ENCODE measurements at regions not wholly inside any gene's neighbourhood (a gene's known extent, or its start where the extent isn't known, plus 50 kb on each side); places are given as distances from the start of the nearest gene placed in this dataset.
A peak's percentile ranks its signal among the peaks of the same experiment; 100 is the strongest.

GRCh38 chr6:133674661-133675060, 214.3 kb upstream of the TCF21 start:
- H3K4me2 ChIP-seq (ENCODE audit: extremely low read depth, insufficient read depth, low read length) = no peak overlapping the region
- no peaks in the 10 kb centered on the region for H4K20me1 ChIP-seq (ENCODE audit: control insufficient read depth, extremely low read depth, insufficient read depth, low read length)
- TF ChIP-seq EZH2 (IDR thresholded peaks at IDR 0.05; ENCODE audit: low read length, missing control alignments) = no peak
- TF ChIP-seq CTCF (conservative IDR thresholded peaks at IDR 0.05 in 1 of 2, IDR thresholded peaks at IDR 0.05 in 1 of 2; ENCODE audit: low read depth in 1 of 2, low read length in 2 of 2) = no peak
- DNase-seq (ENCODE audit: low read depth in 2 of 2) = no peak
- H3K79me2 ChIP-seq (ENCODE audit: control insufficient read depth, insufficient read depth, low read length) = no peaks in the 10 kb centered on the region
- H3K9ac ChIP-seq (ENCODE audit: insufficient read depth, low read length) = no peak overlapping the region
- H3K4me1 ChIP-seq (ENCODE audit: control insufficient read depth, extremely low read depth, insufficient read depth, low read length) = no peaks in the 10 kb centered on the region
- H2AFZ ChIP-seq (ENCODE audit: low read length) = no peak overlapping the region
- no peak overlapping the region for H3K4me3 ChIP-seq (replicated peaks in 1 of 4; ENCODE audit: control extremely low read depth in 1 of 4, insufficient read depth in 1 of 4, low read depth in 3 of 4, low read length in 4 of 4)
- H3K36me3 ChIP-seq (ENCODE audit: control insufficient read depth, insufficient read depth, low read length) = no peaks in the 10 kb centered on the region
- H3K27ac ChIP-seq (ENCODE audit: insufficient read depth, low read length) = no peak overlapping the region
- H3K27me3 ChIP-seq (ENCODE audit: control insufficient read depth, insufficient read depth, low read length) = no peaks in the 10 kb centered on the region
- no peaks in the 10 kb centered on the region for H3K9me3 ChIP-seq (ENCODE audit: control insufficient read depth, insufficient read depth, low read depth, low read length)

GRCh38 chr6:133680994-133681393, 207.9 kb upstream of the TCF21 start:
- Histone ChIP-seq H3K27ac (ENCODE audit: insufficient read depth, low read length) (no peak overlapping the region), H3K4me3 (replicated peaks in 1 of 4; ENCODE audit: control extremely low read depth in 1 of 4, insufficient read depth in 1 of 4, low read depth in 3 of 4, low read length in 4 of 4) (no peak overlapping the region), H3K36me3 (ENCODE audit: control insufficient read depth, insufficient read depth, low read length) (no peaks in the 10 kb centered on the region), H4K20me1 (ENCODE audit: control insufficient read depth, extremely low read depth, insufficient read depth, low read length) (no peaks in the 10 kb centered on the region), H3K79me2 (ENCODE audit: control insufficient read depth, insufficient read depth, low read length) (no peaks in the 10 kb centered on the region), H3K9me3 (ENCODE audit: control insufficient read depth, insufficient read depth, low read depth, low read length) (no peaks in the 10 kb centered on the region), H3K9ac (ENCODE audit: insufficient read depth, low read length) (no peak overlapping the region), H2AFZ (ENCODE audit: low read length) (no peak overlapping the region), H3K27me3 (ENCODE audit: control insufficient read depth, insufficient read depth, low read length) (no peaks in the 10 kb centered on the region), H3K4me1 (ENCODE audit: control insufficient read depth, extremely low read depth, insufficient read depth, low read length) (peaks cover 3% of the 10 kb centered on the region), H3K4me2 (ENCODE audit: extremely low read depth, insufficient read depth, low read length) (no peak overlapping the region)
- TF ChIP-seq EZH2 (IDR thresholded peaks at IDR 0.05; ENCODE audit: low read length, missing control alignments) (no peak), CTCF (conservative IDR thresholded peaks at IDR 0.05 in 1 of 2, IDR thresholded peaks at IDR 0.05 in 1 of 2; ENCODE audit: low read depth in 1 of 2, low read length in 2 of 2) (no peak)
- DNase-seq (ENCODE audit: low read depth in 2 of 2) = no peak

- no peaks in the 10 kb centered on the region for H3K27me3 ChIP-seq (ENCODE audit: control insufficient read depth, insufficient read depth, low read length)
- no peaks in the 10 kb centered on the region for H3K36me3 ChIP-seq (ENCODE audit: control insufficient read depth, insufficient read depth, low read length)
- DNase-seq (ENCODE audit: low read depth in 2 of 2) = peak in 1 of 2 donors; percentile 8
- H3K4me2 ChIP-seq (ENCODE audit: extremely low read depth, insufficient read depth, low read length) = no peak overlapping the region
- no peak for TF ChIP-seq CTCF (conservative IDR thresholded peaks at IDR 0.05 in 1 of 2, IDR thresholded peaks at IDR 0.05 in 1 of 2; ENCODE audit: low read depth in 1 of 2, low read length in 2 of 2)
- no peak for TF ChIP-seq EZH2 (IDR thresholded peaks at IDR 0.05; ENCODE audit: low read length, missing control alignments)
- H3K9me3 ChIP-seq (ENCODE audit: control insufficient read depth, insufficient read depth, low read depth, low read length) = no peaks in the 10 kb centered on the region
- no peak overlapping the region for H3K9ac ChIP-seq (ENCODE audit: insufficient read depth, low read length)
- no peak overlapping the region for H2AFZ ChIP-seq (ENCODE audit: low read length)
- no peak overlapping the region for H3K27ac ChIP-seq (ENCODE audit: insufficient read depth, low read length)
- H3K79me2 ChIP-seq (ENCODE audit: control insufficient read depth, insufficient read depth, low read length) = no peaks in the 10 kb centered on the region
- peaks cover 3% of the 10 kb centered on the region for H3K4me1 ChIP-seq (ENCODE audit: control insufficient read depth, extremely low read depth, insufficient read depth, low read length)
- H4K20me1 ChIP-seq (ENCODE audit: control insufficient read depth, extremely low read depth, insufficient read depth, low read length) = no peaks in the 10 kb centered on the region
- no peak overlapping the region for H3K4me3 ChIP-seq (replicated peaks in 1 of 4; ENCODE audit: control extremely low read depth in 1 of 4, insufficient read depth in 1 of 4, low read depth in 3 of 4, low read length in 4 of 4)
Measured at GRCh38 chr6:133681891-133682290, 207.0 kb upstream of the TCF21 start.

Data from fibroblast of lung (primary cell).